Heart left ventricle (tissue), 13 donors: ENCODE measurements at regions not wholly inside any gene's neighbourhood (a gene's known extent, or its start where the extent isn't known, plus 50 kb on each side); places are given as distances from the start of the nearest gene placed in this dataset.

Experiments
- POLR2A ChIP-seq, 2 donors: fragments of 450-650 bp; IDR thresholded peaks; one replicate each; pipeline ENCODE4 v1.6.1; 2017; ENCODE audit warnings: antibody characterized with exemption in 2 of 2, mild to moderate bottlenecking in 2 of 2, moderate library complexity in 2 of 2
- TF ChIP-seq, protein P1 (sequence below), 12 donors: fragments of 200-600 bp; sonication (generic) in 4 of 12; IDR thresholded peaks; one replicate each; pipeline versions ENCODE4 v1.5.0 to v1.8.0; 2018 to 2022; ENCODE audit warnings: antibody characterized with exemption in 12 of 12, mild to moderate bottlenecking in 5 of 12
- donor health status: ischemic (EF 13 %, LVEDD 7.1; RV severe dilation, severe dysfunction).
- donor health status: DM: no; HTN: yes; CAD: no.
- donor health status: DM: no; HTN: no; CAD: no.
- donor health status: ischemic (EF 25% LVEDD 6.9; RV normal size, moderate dysfunction).
- donor health status: ischemic (EF 25% LVEDD 5.7; RV mildly dilated, moderate dysfunction).
- donor health status: ischemic (EF 35%, LVEDD 5.7; RV mildly dilated, moderate dysfunction).
- donor health status: nonischemic (EF 11% LVEDD 7.7; RV severe dilation, severe dysfunction).
- donor health status: DM: yes; HTN: yes; CAD: no.
- donor health status: PGD.
- donor health status: ischemic (EF 29% LVEDD 5.4; RV normal size, mild dysfunction).
- donor health status: nonischemic (EF 23%, LVEDD 6.1; RV moderate dilation, normal function).

DNA sequence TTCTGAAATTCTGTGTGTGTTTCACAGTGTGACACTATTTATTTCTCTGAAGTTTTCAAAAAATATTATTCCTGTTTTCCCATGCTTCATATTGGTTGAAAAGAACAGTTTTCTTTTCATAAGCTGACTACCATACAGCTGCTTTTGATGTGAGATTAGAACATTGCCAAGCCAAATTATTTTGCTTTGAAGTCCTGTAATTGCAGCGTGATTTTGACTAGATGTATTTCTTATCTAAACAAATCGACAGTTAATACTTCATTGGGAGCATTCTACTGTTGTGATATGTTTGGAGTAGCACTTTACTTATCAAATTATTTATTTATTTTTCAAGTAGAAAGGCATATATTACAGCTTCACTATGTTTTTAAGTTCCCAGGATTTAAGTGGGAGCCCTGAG lies 132.0 kb downstream of the DACT1 start:
- TF ChIP-seq POLR2A (IDR thresholded peaks at IDR 0.05): no peak
- TF ChIP-seq, protein P1, sequence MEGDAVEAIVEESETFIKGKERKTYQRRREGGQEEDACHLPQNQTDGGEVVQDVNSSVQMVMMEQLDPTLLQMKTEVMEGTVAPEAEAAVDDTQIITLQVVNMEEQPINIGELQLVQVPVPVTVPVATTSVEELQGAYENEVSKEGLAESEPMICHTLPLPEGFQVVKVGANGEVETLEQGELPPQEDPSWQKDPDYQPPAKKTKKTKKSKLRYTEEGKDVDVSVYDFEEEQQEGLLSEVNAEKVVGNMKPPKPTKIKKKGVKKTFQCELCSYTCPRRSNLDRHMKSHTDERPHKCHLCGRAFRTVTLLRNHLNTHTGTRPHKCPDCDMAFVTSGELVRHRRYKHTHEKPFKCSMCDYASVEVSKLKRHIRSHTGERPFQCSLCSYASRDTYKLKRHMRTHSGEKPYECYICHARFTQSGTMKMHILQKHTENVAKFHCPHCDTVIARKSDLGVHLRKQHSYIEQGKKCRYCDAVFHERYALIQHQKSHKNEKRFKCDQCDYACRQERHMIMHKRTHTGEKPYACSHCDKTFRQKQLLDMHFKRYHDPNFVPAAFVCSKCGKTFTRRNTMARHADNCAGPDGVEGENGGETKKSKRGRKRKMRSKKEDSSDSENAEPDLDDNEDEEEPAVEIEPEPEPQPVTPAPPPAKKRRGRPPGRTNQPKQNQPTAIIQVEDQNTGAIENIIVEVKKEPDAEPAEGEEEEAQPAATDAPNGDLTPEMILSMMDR (IDR thresholded peaks at IDR 0.05): no peak
